GM19324 (cell line): ENCODE measurements at regions not wholly inside any gene's neighbourhood (a gene's known extent, or its start where the extent isn't known, plus 50 kb on each side); places are given as distances from the start of the nearest gene placed in this dataset.

Experiments
- ATAC-seq: cut with Tn5 transposase; IDR thresholded peaks from one replicate; pipeline ENCODE4 v1.9.1; 2021; ENCODE audit warnings: mild to moderate bottlenecking, moderate library complexity; ENCODE audit not compliant: unreplicated experiment, low FRiP score

DNA sequence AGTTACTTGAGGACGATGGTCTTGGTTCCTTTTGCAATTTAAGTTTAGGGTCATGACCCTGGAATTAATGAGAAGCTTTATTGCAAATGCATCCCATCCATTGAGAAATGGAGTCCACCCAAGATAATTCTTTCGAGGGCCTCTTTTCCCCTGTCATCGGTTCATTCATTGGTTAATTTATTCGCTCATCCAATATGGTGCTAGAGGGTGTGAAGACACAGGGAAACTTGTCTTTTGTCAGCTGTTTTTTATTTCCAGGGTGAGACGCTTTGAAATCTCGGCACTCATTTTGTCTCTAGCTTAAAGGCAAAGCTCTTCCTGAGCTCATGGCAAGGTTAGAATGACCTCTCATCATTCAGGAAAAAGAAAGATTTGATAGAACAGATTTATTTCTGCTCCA, 464.2 kb upstream of the EEF2KMT start:
- ATAC-seq, result no peak

DNA sequence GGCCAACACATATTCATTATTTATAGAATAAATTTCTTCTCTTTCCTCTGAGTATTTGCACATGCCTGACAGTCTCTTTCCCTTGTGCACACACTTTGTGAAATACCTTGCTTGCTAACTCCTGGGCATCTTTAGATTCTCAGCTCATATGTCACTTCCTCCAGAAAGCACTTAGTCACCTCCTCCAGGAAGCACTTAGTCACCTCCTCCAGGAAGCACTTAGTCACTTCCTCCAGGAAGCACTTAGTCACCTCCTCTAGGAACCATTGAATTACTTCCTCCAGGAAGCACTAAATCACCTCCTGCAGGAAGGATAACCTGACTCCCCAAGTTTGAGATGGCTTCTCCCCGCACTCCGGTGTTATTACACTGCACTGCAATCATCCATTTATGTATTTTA, 462.5 kb upstream of the EEF2KMT start:
- no peak for ATAC-seq

DNA sequence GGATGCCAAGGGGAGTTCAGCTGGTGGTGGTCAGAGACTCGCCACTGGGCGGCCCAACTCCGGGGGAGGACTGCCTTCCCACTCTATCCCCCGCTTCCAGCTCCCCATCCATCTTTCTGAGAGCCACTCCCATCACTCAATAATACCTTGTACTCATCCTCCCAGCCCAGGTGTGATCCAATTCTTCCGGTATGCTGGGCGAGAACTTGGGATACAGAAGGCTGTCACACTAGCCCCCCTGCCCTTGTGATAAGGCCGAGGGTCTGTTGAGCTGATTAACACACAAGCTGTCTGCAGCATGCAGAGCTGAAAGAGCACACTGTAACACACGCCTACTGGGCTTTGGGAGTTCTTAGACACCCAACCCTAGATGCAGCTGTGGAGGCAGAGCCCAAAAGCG, 460.4 kb upstream of the EEF2KMT start:
- ATAC-seq, result no peak

DNA sequence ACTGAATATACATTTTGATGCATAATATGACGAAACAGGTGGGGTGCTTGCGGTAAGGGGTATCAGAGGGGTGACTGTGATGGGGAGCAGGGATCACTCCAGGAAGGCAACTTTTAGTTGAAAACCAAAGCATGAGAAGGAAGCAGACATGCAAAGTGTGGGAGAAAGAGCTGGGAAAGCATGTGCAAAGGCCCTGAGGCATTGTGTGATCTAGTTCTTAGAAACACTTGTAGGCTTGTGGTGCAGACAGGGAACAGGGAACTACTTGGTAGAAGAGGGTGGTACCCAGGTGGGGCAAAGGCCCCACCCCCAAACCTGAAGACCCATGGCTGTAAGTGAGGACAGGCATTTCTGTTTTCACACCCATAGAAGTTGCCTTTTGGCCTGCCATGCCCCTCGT, 459.9 kb upstream of the EEF2KMT start:
- no peak for ATAC-seq

DNA sequence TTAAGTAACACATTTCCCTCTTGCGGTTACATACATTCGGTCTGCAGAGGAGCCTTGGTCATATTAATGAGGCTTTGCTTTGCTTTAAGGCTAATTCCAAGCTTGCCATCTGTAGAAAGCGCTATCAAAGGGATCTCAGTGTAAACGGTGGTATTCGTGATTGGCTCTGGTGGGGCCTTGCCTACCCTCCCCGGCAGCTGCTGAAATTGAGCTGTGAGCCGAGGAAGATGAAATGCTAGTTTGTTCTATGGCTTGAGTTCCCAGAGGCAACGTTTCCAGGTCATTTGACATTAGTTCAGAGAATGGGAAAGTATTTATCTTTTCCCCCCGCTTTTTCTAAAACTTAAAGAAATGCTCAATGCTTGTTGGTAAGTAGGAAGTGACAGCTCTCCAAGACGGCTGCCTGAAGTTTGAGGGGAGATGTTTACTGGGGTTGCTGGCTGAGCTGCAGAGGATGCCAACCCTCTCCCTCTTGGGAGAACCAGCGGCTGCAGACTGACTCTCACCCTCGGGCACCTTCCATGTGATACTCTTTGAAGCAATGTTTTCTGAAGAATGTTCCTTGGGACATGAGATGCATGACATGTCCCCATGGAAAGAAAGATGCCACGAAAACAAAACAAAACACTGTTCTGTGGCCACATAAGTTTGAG, 458.7 kb upstream of the EEF2KMT start:
- no peak for ATAC-seq

DNA sequence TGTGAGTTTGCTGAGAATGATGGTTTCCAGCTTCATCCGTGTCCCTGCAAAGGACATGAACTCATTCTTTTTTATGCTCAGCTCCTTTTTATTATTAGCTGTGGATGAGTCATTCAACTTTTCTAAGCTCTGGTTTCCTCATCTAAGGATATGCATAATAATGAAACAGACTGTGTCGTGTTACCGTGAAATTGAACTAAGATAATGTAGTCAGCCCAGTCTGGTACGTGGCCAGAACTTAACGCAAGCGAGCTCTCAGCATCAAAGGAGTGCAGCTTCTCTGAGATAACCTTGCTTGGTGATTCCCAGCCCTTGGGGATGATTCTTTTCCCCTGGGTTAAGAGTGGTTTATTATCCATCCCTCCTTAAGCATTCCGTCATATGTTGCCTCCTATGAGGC, 454.3 kb upstream of the EEF2KMT start:
- ATAC-seq, result no peak

DNA sequence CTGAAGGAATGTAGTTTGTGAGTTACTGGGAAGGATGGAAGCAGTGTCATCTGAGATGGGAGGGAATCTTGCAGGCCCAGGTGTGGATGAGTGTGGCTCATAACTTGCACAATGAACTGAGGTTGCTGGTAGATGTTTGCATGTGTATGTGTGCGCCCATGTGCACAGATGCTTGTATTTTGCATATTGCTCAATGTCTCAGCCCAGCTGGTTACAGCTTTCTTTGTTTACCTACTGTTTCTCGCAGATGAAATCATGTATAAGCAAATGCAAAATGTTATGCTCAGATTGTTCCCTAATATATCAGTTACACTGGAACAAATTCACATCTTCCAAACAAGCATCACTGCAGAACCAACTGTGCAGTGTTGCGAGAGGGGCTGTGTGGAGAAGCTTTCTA, 452.2 kb upstream of the EEF2KMT start:
- no peak for ATAC-seq

DNA sequence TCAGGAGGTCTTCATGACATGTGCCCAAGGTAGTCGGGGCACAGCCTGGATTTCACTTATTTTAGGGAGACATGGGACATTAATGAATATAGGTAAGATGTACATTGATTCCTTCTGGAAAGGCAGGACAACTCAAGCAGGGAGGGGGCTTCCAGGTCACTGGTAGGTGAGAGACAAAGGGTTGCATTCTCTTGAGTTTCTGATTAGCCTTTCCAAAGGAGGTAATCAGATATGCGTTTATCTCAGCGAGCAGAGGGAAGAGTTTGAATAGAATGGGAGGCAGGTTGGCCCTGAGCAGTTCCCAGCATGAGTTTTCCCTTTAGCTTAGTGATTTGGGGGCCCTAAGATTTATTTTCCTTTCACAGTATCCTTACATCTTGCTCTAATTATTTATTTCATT, 443.8 kb upstream of the EEF2KMT start:
- no peak for ATAC-seq

DNA sequence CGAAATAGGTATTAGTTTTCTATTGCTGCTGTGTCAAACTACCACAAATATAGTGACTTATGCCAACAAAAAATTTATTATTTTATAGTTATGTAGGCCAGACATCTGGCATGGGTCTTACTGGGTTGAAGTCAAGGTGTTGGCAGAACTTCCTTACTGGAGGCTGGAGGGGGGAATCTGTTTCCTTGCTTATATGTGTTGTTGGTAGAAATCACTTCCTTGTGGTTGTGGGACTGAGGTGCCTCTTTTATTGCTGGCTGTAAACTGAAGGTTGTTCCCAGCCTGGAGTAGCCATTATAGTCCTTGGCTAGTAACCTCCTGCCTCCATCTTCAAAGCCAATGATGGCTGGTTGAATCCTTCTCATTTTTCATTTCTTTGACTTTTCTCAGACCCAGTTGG, 439.8 kb upstream of the EEF2KMT start:
- ATAC-seq, result no peak

DNA sequence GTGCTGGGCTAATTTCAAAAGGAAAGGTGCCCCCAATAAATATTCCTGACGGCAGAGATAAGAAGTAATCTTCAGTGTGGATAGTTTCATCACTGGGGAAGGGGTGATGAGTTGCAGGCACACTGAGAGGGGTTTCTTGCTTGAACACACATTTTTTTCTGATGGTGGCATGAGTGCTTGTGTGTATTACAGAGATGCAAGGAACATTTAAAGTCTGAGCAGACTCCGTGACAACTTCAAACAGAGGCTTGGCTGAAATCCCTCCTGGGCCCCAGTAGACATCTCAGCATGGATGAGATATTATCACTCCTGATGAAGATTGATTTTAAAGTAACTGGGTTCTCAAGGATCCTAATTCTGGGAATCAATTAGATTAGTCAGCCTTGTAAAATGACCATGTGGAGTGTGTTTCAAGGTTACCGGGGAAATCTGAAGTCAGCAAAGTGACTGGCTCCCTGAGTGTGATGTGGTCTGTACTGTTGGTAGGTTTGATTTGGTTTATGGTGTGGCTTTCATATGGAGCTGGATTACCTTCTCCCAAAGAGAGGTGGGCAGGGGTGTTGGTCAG, 435.8 kb upstream of the EEF2KMT start:
- ATAC-seq, result no peak

DNA sequence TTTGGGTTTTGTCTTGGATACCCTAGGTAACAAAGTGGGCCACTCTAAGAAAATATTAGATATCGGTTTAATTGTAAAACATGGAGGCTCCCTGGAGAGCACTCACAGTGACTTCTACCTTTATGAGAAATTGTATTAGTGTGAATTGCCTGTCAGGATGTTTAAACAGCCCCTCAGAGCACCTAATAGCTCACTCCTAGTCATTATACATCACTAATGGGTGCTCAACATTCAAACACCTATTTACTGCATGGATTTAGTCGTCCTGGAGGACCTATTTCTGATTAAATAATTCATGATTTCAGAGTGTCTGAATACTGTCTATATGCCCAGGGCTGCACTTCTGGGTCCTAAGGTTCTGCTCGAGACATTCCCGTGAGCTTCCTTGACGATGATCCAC, 430.2 kb upstream of the EEF2KMT start:
- ATAC-seq, result no peak

DNA sequence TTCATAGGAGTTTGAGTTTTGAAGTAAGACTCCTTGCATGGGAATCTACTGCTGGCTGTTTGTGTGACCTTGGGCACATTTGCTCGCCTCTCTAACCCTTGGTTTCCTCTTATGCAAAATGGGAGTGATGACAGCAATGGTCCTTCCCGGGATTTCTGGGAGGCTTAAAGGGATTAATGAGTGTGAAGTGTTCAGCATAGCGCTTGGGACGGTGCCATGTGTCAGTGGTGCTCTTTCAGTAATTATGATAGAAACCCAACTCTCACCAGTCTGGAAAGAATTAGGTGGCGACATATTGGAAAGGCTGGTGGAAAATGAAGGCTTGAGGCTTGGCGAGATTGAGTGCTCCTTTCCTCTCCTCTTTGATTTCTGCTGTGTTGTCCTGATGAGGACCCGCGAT, 429.2 kb upstream of the EEF2KMT start:
- no peak for ATAC-seq

DNA sequence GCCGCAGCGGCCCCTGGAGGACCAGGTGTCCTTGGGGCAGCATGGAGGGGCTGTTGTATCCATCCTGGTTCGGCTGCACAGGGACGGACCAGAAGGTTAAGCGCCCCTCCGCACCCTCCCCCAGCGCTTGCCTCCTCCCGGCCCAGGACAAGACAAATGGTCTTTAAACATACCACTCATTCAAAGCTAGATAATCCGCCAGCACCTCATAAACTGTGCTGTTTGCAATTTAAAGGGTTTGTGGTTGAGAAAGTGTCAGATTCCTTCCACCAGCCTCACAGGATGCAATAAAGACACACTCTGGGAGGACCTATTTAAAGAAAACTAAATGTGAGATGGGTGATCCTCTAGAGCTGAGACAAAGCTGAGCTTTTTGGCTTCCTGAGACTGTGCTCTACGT, 426.2 kb upstream of the EEF2KMT start:
- no peak for ATAC-seq

DNA sequence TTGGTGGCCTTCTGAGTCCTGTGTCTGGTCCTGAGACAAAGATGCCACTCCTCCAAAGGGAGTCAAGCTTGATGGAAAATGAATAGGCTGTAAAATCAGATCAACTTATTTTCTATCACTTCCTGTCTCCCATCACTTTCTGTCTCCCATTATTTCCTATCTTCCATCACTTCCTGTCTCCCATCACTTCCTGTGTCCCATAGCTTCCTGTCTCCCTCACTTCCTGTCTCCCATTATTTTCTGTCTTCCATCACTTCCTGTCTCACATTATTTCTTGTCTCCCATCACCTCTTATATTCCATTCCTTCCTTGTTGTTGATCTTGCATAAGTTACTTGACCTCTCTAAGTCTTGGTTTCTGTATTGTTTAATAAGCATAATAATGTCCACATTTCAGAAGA, 418.5 kb upstream of the EEF2KMT start:
- no peak for ATAC-seq

DNA sequence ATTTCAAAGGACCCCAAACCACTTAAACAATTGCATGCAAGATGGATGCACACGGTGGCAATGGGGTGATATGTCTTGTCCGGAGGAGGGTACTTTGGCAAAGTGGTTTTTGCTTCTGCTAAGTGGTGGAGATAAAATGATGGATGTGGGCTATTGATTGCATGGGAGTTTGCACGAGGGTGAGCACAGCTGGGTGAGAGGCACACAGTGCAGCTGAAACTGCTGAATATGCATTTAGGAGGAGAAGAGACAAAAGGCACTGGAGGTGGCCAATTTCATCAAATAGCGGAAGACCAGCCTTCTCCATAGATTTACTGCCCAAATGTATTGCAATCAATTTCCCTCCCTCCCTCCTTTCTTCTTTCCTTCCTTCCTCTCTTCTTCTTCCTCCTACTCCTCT, 414.4 kb upstream of the EEF2KMT start:
- ATAC-seq, result no peak

DNA sequence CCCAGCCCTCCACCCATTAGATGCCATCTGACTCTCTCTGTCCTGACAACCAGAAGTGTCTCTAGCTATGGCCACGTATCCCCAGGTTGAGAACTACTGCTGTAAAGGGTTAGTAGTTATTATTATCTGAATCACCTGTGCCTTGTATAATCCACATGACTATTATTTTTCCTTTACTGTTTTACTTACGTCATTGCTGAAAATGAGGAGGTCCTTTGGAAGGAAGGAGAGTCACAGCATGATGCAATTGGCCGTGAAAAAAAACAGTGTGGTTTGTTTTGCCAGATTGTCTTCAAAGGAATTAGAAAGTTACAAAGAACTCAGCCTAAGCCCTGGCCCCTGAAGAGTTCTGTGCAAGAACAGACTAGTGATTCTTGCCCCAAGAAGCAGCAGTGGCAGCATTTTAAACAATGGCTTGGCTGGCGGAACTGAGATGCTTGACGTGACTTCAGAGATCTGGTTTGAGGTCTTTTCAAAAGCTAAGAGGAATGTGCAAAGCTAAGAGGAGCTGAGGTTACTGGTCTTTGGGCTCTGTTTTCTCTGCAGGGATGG, 413.3 kb upstream of the EEF2KMT start:
- no peak for ATAC-seq

DNA sequence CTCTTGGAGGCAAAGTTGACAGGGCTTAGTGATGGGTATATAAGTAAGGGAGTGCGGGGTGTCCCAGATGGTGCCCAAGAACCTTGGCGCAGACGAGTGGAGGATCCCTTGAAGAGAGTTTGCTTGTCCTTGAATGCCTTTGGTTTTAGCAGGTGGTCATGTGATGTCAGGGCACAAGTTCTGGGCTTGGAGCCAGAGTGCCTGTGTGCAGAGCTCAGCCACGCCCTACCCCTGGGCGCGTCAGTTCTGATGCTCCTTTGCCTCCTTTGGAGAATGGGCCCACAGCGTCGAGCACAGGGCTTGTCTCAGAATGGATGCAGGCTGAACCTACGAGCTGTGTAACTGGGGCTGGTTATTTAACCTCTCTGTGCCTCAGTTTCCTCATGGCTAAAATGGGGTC, 412.2 kb upstream of the EEF2KMT start:
- no peak for ATAC-seq

DNA sequence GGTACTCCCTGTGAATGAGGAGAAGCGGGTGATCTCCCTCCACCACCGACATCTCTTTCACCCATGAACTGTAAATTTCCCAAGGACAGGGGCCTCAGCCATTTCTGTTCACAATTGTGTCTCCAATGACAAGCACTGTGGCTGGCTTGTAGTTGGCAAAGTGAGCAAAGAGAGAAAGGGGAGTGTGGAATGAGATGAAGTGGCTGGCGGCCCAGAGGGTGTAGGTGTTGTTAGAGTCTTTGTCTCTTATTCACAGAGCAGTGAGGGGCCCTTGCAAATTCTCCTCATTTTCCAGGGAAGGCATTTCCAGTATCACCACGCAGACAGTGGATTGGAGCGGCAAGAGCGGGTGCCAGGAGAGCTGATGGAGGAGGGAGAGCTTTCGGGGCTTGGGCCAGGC, 411.7 kb upstream of the EEF2KMT start:
- no peak for ATAC-seq

DNA sequence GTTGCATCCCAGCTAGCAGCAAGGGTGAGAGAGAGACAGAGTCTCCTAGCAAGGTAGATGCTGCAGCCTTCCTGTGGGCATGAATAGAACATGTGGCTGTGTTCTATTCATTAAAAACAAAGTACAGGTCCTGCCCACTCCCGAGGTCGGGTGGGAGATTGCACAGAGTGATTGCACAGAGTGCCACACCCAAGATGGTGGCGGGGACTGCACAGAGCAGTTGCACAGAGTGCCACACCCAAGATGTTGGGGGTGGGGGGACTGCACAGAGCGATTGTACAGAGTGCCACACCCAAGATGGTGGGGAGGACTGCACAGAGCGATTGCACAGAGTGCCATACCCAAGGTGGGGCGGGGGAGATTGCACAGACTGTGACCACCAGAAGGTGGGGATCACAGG, 410.8 kb upstream of the EEF2KMT start:
- no peak for ATAC-seq

DNA sequence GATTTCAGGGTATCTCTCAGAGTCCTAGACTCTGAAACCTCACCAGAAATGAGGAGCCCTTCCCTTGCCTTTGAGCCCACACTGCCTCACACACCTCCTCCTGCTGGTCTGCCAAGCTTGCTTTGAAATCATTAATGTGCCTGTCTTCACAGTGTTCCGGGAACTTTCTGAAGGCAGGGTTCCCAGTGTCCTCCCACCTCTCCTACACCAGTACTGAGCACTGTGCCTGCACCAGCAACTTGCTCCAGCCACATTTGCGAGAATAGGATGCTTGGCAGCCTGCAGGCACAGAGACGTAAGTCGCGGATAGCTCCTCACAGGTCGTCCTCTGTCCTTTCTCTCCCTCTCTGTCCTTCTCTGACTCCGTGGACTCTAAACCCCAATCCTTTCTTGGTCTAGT, 408.4 kb upstream of the EEF2KMT start:
- no peak for ATAC-seq

DNA sequence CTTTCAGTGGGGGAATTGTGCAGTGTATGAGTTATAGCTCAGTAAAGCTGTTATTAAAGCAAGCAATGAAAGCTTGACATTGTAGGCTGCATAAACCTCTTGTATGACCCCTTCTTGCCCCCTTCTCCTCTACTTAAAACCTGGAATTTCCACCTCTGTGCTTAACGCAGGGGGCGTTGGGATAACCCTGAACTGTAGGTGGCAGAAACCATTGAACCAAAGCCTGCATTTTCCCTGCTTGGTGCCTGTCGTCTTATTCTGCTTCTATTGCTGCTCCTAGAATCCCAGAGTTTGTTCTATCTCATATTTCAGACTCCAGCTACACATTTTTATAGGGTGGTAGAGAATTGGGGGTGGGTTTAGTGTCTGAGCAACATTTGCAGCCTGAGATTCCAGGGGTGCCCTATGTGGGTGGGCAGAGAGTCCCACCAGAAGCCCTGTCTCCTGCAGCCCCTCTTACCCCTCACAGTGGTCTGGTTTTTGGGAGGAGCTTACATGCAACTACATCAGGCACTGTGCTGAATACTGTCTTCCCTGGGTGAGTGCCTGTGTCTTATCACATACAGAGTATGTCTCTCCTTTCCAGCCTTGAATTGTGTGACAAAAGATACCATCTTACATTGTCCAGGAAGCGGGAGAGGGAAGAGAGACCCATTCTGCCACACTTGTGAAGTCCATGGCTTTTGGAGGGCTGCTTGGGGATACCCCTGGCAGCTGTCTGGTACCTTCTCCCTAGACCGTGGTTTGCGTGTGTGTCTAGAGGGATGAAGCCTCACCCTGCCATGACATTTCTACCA, 407.7 kb upstream of the EEF2KMT start:
- ATAC-seq, result no peak
